ENCODE measurements at regions not wholly inside any gene's neighbourhood (a gene's known extent, or its start where the extent isn't known, plus 50 kb on each side); places are given as distances from the start of the nearest gene placed in this dataset.

DNA sequence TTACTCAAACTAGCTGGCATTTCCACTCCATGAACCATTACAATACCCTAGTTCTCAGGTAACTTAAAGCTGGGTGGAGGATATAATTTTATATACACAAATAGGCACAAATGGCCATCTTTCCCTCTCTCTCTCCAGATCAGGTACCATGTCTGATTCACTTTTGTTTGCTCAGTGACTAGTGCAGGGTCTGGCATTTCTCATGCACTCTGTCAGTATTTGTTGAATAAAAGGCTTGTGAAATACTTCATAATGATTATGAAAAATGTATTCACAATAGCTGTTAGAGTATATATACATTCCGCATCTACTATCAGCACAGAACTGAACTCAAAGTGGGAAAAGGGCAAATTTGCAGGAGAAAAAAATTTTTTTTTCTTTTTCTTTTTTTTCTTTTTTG, 510.2 kb upstream of the USP24 start:
- Histone ChIP-seq H3K36me3 (ENCODE audit: control insufficient read depth, insufficient read depth, low read length) (no peaks in the 10 kb centered on the region), H3K4me3 (replicated peaks; ENCODE audit: low read depth, low read length) (no peak overlapping the region), H3K27me3 (replicated peaks; ENCODE audit: control insufficient read depth, insufficient read depth, low read length) (no peaks in the 10 kb centered on the region)
- DNase-seq (ENCODE audit: extremely low read depth, insufficient read length), result no peak
- TF ChIP-seq, protein P1, sequence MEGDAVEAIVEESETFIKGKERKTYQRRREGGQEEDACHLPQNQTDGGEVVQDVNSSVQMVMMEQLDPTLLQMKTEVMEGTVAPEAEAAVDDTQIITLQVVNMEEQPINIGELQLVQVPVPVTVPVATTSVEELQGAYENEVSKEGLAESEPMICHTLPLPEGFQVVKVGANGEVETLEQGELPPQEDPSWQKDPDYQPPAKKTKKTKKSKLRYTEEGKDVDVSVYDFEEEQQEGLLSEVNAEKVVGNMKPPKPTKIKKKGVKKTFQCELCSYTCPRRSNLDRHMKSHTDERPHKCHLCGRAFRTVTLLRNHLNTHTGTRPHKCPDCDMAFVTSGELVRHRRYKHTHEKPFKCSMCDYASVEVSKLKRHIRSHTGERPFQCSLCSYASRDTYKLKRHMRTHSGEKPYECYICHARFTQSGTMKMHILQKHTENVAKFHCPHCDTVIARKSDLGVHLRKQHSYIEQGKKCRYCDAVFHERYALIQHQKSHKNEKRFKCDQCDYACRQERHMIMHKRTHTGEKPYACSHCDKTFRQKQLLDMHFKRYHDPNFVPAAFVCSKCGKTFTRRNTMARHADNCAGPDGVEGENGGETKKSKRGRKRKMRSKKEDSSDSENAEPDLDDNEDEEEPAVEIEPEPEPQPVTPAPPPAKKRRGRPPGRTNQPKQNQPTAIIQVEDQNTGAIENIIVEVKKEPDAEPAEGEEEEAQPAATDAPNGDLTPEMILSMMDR (IDR thresholded peaks at IDR 0.05; ENCODE audit: insufficient read depth, low read length, poor library complexity, severe bottlenecking), result no peak

DNA sequence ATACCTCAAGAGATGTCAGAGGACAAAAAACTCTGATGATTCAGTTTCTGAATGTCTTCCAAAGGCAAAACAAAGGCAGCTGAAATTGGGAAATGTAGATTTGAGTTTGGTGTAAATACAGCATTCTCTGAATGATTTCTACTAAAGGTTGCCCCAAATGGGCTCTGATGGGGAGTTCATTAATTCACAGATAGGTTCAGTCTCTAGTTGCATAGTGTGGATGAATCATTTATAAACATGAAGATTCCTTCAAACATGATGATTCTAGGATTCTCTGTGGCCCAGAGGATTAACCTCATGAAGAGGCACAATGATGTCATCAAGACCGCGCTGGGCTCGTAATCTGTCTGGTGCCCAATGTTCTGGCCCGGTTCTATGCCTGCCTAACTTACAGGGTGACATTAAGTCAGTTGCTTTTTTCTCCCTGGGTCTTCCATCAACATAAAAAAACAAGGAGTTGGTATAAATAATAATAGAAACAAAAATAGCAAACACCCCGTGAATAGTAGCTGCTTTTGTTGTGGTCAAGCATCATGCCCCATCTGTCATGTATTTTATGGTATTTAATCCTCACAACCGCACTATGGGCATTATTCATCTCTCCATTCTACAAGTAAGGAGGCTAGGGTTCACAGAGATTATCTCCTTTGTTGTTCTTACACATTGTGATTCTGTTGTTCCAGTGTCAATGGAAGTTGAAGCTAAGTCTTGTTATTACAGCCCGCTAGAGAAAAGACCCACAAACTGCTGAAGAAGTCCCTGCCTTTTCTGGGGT, 509.6 kb upstream of the USP24 start:
- TF ChIP-seq, protein P1 (IDR thresholded peaks at IDR 0.05; ENCODE audit: insufficient read depth, low read length, poor library complexity, severe bottlenecking), result no peak
- H3K4me3 ChIP-seq (replicated peaks; ENCODE audit: low read depth, low read length), result no peak overlapping the region
- no peak for DNase-seq (ENCODE audit: extremely low read depth, insufficient read length)
- no peaks in the 10 kb centered on the region for H3K27me3 ChIP-seq (replicated peaks; ENCODE audit: control insufficient read depth, insufficient read depth, low read length)
- no peaks in the 10 kb centered on the region for H3K36me3 ChIP-seq (ENCODE audit: control insufficient read depth, insufficient read depth, low read length)

DNA sequence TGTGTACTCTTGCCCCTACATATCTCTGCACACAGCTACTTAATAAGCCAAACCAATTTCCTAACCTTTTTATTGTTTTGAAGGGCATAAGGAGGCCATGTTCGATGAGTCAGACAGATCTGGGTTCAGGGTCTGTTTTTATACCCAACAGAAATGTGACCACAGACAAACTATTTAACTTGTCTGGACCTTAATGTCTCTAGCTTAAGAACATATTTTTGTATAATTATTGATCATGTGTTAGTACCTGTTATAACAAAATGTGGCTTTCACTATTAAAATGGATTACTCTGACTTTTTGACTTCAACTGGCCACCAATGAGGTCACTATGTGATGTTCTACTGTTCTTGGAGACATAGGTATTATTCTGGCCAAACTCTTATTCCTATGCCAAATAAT, 507.8 kb upstream of the USP24 start:
- TF ChIP-seq, protein P1 (IDR thresholded peaks at IDR 0.05; ENCODE audit: insufficient read depth, low read length, poor library complexity, severe bottlenecking), result no peak
- Histone ChIP-seq H3K36me3 (ENCODE audit: control insufficient read depth, insufficient read depth, low read length) (no peaks in the 10 kb centered on the region), H3K4me3 (replicated peaks; ENCODE audit: low read depth, low read length) (no peak overlapping the region), H3K27me3 (replicated peaks; ENCODE audit: control insufficient read depth, insufficient read depth, low read length) (no peaks in the 10 kb centered on the region; the same call in 1 of the 2 replicates)
- DNase-seq (ENCODE audit: extremely low read depth, insufficient read length), result no peak

DNA sequence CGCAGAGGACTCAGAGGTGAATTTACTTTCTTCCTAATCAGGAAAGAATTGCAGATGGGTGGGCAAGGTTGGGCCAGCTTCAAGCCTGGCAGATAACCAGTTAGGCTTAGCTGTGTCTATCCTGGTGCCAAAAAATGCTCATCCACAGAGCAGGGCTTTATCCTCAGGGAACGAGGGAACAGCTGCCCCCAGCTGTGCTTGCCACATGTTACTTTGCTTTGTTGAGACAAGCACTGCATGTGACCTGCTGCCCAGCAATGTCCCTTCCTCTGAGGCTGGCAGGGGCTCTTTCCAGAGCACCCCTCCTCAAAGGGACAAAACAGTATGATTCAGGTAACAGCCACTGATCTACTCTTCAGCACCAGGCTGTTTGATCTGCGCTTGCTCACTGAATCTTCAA, 505.1 kb upstream of the USP24 start:
- Histone ChIP-seq H3K27me3 (replicated peaks; ENCODE audit: control insufficient read depth, insufficient read depth, low read length) (no peaks in the 10 kb centered on the region; the same call in 1 of the 2 replicates), H3K36me3 (ENCODE audit: control insufficient read depth, insufficient read depth, low read length) (no peaks in the 10 kb centered on the region), H3K4me3 (replicated peaks; ENCODE audit: low read depth, low read length) (no peak overlapping the region)
- no peak for DNase-seq (ENCODE audit: extremely low read depth, insufficient read length)
- TF ChIP-seq, protein P1 (IDR thresholded peaks at IDR 0.05; ENCODE audit: insufficient read depth, low read length, poor library complexity, severe bottlenecking), result no peak

DNA sequence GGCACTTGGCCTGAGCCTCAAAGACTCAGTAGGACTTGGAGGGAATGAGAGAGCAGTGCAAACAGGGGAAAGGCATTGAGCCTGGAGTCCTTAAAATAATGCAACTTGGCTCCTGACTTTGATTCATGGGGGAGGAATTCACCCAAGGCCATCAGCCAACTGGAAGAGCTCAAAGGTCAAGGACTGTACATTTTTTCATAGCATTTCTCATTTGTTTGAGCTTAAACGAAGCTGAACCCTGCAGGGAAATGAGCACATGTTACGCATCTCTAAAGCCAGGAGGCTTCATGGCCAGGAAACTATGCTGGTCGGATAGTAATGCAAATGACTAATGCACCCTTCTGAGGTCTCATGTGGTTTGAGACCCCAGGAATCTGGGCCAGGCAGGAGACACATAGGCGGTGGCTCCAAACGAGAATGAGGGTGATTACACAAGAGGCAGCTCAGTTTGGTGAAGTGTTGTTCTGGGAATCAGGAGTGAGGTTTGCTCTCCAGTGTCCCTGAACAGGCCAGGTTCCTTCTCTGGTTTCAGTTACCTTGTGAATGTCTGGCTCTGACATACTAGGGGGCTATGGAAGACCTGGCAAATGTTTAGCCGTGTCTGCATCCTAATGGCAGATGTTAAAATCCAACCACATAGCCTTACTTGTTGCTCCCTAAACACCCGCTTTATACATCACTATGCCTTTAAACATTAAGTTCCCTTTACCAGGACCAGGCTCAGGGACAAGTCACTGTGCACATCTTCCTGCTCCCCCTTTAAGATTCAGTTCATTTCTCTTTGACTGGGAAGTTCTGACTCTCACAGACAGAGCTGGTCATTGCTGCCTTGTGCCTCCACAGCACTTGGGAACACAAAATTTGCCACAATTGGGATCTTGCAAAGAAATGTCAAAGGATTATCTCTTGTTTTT, 503.9 kb upstream of the USP24 start:
- Histone ChIP-seq H3K36me3 (ENCODE audit: control insufficient read depth, insufficient read depth, low read length) (no peaks in the 10 kb centered on the region), H3K27me3 (replicated peaks; ENCODE audit: control insufficient read depth, insufficient read depth, low read length) (no peaks in the 10 kb centered on the region; the same call in 1 of the 2 replicates), H3K4me3 (replicated peaks; ENCODE audit: low read depth, low read length) (no peak overlapping the region)
- TF ChIP-seq, protein P1 (IDR thresholded peaks at IDR 0.05; ENCODE audit: insufficient read depth, low read length, poor library complexity, severe bottlenecking), result no peak
- no peak for DNase-seq (ENCODE audit: extremely low read depth, insufficient read length)

Data from GM06990 (cell line).